ENCODE measurements at regions not wholly inside any gene's neighbourhood (a gene's known extent, or its start where the extent isn't known, plus 50 kb on each side); places are given as distances from the start of the nearest gene placed in this dataset.

- H3K27ac ChIP-seq, result no peak overlapping the region
Measured at GRCh38 chr3:6248528-6248927, 612.4 kb upstream of the GRM7 start.

GRCh38 chr3:6249679-6250078, 611.2 kb upstream of the GRM7 start:
- TF ChIP-seq POLR2A (IDR thresholded peaks at IDR 0.05), result no peak
- no peak for TF ChIP-seq POLR2AphosphoS5 (IDR thresholded peaks at IDR 0.05)
- TF ChIP-seq CTCF (IDR thresholded peaks at IDR 0.05), result no peak
- TF ChIP-seq EP300 (IDR thresholded peaks at IDR 0.05), result no peak
- 73 to 78% methylated on average over 3 of the region's 3 CpGs for WGBS, 2 donors
- no peak for ATAC-seq (ENCODE audit: low FRiP score in 2 of 2)

More at GRCh38 chr3:6248528-6248927, 612.4 kb upstream of the GRM7 start:
- ATAC-seq (ENCODE audit: low FRiP score in 2 of 2) (no peak), DNase-seq (no peak)
- WGBS, 2 donors, result 46 to 61% methylated on average over 2 of the region's 2 CpGs
- TF ChIP-seq EP300 (IDR thresholded peaks at IDR 0.05) (no peak), POLR2A (IDR thresholded peaks at IDR 0.05) (no peak), CTCF (IDR thresholded peaks at IDR 0.05) (no peak), POLR2AphosphoS5 (IDR thresholded peaks at IDR 0.05) (no peak)
- no peaks in the 10 kb centered on the region for H3K4me1 ChIP-seq
- H3K36me3 ChIP-seq, result no peaks in the 10 kb centered on the region
- no peak overlapping the region for H3K4me3 ChIP-seq
- H3K27me3 ChIP-seq, result no peaks in the 10 kb centered on the region
- H3K9me3 ChIP-seq, result no peaks in the 10 kb centered on the region

GRCh38 chr3:6250167-6250566, 610.7 kb upstream of the GRM7 start:
- H3K4me1 ChIP-seq, result no peaks in the 10 kb centered on the region
- no peaks in the 10 kb centered on the region for H3K9me3 ChIP-seq
- DNase-seq (no peak), ATAC-seq (ENCODE audit: low FRiP score in 2 of 2) (no peak)
- TF ChIP-seq POLR2AphosphoS5 (IDR thresholded peaks at IDR 0.05) (no peak), CTCF (IDR thresholded peaks at IDR 0.05) (no peak), POLR2A (IDR thresholded peaks at IDR 0.05) (no peak), EP300 (IDR thresholded peaks at IDR 0.05) (no peak)
- no peak overlapping the region for H3K4me3 ChIP-seq
- no peaks in the 10 kb centered on the region for H3K27me3 ChIP-seq
- no peaks in the 10 kb centered on the region for H3K36me3 ChIP-seq
- H3K27ac ChIP-seq, result no peak overlapping the region

More at GRCh38 chr3:6249679-6250078, 611.2 kb upstream of the GRM7 start:
- H3K4me3 ChIP-seq, result no peak overlapping the region
- no peaks in the 10 kb centered on the region for H3K9me3 ChIP-seq
- no peaks in the 10 kb centered on the region for H3K27me3 ChIP-seq
- no peak overlapping the region for H3K27ac ChIP-seq
- DNase-seq, result no peak
- no peaks in the 10 kb centered on the region for H3K36me3 ChIP-seq
- H3K4me1 ChIP-seq, result no peaks in the 10 kb centered on the region

GRCh38 chr3:6251612-6252400, 609.1 kb upstream of the GRM7 start:
- Histone ChIP-seq H3K36me3 (no peaks in the 10 kb centered on the region), H3K27ac (no peak overlapping the region), H3K4me3 (no peak overlapping the region), H3K4me1 (no peaks in the 10 kb centered on the region), H3K9me3 (no peaks in the 10 kb centered on the region), H3K27me3 (no peaks in the 10 kb centered on the region)
- ATAC-seq (ENCODE audit: low FRiP score in 2 of 2) (no peak), DNase-seq (no peak)
- TF ChIP-seq EP300 (IDR thresholded peaks at IDR 0.05), result no peak
- TF ChIP-seq POLR2A (IDR thresholded peaks at IDR 0.05), result no peak
- no peak for TF ChIP-seq CTCF (IDR thresholded peaks at IDR 0.05)
- TF ChIP-seq POLR2AphosphoS5 (IDR thresholded peaks at IDR 0.05), result no peak
- 74 to 78% methylated on average over 2 of the region's 2 CpGs for WGBS, 2 donors

- WGBS, 2 donors, result 90 to 94% methylated on average over 1 of the region's 1 CpG
- Histone ChIP-seq H3K27me3 (no peaks in the 10 kb centered on the region), H3K4me3 (no peak overlapping the region), H3K4me1 (no peaks in the 10 kb centered on the region), H3K27ac (no peak overlapping the region), H3K9me3 (no peaks in the 10 kb centered on the region), H3K36me3 (no peaks in the 10 kb centered on the region)
- ATAC-seq (ENCODE audit: low FRiP score in 2 of 2) (no peak), DNase-seq (no peak)
- no peak for TF ChIP-seq EP300 (IDR thresholded peaks at IDR 0.05)
- TF ChIP-seq POLR2AphosphoS5 (IDR thresholded peaks at IDR 0.05), result no peak
- no peak for TF ChIP-seq CTCF (IDR thresholded peaks at IDR 0.05)
- TF ChIP-seq POLR2A (IDR thresholded peaks at IDR 0.05), result no peak
Measured at GRCh38 chr3:6254490-6254889, 606.4 kb upstream of the GRM7 start.
